Right lobe of liver (tissue), 4 donors: ENCODE measurements at regions not wholly inside any gene's neighbourhood (a gene's known extent, or its start where the extent isn't known, plus 50 kb on each side); places are given as distances from the start of the nearest gene placed in this dataset.

Experiments
- CTCF ChIP-seq, 4 donors: fragments of 200-600 bp in 3 of 4; fragments of 450-650 bp in 1 of 4; IDR thresholded peaks; one replicate each; pipeline versions ENCODE4 v1.5.1 to v1.8.0; 2016 to 2022; ENCODE audit warnings: antibody characterized with exemption in 4 of 4, mild to moderate bottlenecking in 2 of 4
- POLR2A ChIP-seq: fragments of 450-650 bp; IDR thresholded peaks from one replicate; pipeline ENCODE4 v1.6.1; 2017; ENCODE audit warnings: antibody characterized with exemption, mild to moderate bottlenecking
- donor health status: DM: no; HTN: no; CAD: no.
- donor health status: DM: no; HTN: no; CAD: no.
- donor health status: DM: no; HTN: yes; CAD: no.

- TF ChIP-seq CTCF (IDR thresholded peaks at IDR 0.05) (no peak), POLR2A (no peak)
These were observed 285.8 kb downstream of the C1D start for GRCh38 chr2:67777010-67777409.
